NCI-H82 treated with DMSO at 0.1 percent for 48 hours (cell line): ENCODE measurements at regions not wholly inside any gene's neighbourhood (a gene's known extent, or its start where the extent isn't known, plus 50 kb on each side); places are given as distances from the start of the nearest gene placed in this dataset.

Experiments
- DNase-seq: peaks from one replicate; lab custom pipeline; 2025; ENCODE audit not compliant: unreplicated experiment; lab: John Stamatoyannopoulos, UW

DNA sequence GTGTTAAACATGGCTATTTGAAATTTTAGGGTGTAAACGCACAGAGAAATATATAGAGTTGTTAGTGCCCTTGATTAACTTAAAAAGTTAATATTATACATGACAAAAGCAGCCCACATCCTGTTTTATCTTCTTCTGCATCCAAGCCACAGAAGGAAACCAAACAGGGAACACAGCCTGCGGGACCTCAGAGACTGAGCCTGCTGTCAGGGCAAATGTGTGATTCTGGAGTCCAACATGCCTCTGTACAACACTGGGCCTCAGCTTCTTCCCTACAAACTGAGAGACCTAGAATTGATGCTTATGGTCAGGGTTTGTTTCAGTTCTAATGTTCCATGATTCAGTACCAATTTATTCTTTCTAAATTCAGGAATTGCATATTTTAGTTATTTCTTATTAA, 404.7 kb downstream of the FBXO15 start:
- no peak for DNase-seq

DNA sequence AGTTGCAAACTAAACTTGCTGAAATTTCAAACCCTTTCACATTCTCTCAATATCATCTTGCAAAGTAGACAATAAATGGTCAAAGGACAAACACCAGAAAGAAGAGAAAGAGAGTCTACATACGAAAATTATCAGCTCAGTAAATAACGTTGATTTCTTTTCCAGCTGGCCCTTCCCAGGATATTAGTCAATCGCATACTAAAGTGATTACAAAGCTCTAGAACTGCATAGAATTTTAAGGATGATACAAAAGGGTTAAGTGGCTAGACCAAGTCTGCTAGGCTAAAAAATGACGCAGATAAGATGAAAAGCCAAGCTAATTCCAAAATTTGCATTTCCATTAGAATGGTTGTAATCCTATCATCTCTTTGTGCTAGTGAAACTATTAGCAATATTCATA, 405.7 kb downstream of the FBXO15 start:
- DNase-seq, result no peak

DNA sequence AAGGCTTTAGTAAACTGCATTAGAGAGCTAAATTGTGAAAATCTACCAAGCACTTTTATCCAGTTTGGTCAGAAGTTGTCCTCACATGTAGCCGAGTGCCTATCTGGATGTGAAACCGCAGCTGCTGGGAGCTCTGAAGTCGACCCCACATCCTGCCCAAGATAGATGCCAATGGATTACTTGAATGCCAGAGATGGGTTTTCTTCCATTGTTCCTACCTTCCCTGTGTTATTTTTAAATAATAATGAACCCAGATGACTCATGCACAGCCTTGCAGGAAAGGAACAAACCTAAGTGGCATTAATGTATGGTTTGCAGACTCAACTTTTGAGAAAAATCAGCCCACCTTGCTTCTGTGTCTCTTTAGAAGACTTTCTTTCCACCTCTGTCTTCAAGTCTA, 408.5 kb downstream of the FBXO15 start:
- DNase-seq, result no peak

DNA sequence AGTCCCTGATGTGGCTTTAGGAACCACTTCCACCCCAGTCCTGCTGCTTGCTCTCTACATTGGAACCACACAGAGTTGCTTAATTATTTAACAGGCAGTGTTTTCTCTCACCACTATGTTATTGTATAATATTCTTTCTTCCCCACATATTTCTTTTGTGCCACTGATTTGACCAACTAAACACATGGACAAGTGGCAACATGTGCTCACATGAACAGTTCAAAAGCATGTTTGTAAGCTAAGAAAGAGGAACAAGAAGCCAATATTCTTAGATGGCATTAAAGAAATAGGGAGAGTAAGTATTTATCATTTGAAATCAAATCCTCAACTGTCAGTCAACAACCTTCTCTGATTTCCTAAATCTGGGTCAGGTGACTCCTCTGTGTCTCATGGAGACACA, 409.6 kb downstream of the FBXO15 start:
- no peak for DNase-seq

DNA sequence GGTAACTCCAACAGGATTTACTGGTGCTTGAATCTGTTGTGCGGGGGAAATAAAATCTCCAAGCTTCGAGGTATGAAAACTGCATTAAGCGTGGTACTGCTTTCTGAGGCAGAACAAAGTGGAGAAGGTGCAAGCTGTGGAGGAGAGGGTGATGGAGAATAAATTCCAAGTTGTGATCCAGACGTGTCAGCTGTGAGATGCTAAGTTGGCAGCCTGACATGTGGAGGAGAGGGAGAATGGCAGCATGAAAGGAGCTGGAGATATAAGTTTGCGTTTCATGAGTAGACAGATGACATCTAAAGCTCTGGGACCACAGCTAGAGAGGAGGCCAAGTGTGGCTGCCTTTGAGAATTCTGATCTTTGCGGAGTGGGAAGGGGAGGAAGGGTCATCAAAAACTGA, 411.8 kb downstream of the FBXO15 start:
- DNase-seq, result no peak

DNA sequence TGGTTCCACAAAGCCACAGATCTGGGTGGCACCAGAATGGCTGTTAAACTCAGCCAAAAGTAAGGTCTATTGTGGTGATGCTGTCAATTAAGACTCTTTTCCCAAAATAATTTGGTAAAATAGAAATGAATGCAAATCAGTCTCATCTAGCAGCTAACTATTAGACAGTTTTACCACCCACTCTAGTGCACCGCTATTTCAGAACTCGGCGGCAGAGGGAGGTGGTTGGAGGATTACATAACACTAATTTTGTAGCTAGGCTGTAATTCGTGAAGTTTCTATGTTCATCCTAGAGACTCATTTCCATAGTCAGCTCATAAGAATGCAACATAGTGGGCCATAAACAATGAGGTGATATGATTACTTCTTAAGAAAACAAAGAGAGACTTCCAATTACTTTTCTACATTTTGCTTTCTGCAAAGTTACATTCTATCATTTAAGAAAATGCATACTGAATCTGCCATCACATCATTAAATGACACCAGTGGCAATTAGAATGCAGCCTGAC, 413.8 kb downstream of the FBXO15 start:
- DNase-seq, result no peak

DNA sequence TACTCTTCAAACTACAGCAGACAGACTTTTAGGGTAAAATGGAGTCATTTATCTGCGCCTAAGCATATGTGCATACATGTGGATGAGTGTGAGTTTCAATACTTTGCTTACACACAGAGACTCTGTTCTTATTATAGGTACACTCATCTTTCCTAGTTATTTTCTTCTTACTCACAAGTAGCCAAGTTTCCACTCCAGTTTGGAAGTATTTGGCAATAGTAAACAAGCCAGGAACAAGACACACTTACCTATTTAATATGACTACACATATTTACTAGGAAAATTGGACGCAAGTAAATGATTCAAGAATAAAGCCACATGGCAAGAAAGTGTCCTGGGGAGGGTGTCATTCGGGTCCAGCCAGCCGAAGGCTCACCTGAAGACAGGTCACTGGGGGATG, 414.3 kb downstream of the FBXO15 start:
- DNase-seq, result no peak

DNA sequence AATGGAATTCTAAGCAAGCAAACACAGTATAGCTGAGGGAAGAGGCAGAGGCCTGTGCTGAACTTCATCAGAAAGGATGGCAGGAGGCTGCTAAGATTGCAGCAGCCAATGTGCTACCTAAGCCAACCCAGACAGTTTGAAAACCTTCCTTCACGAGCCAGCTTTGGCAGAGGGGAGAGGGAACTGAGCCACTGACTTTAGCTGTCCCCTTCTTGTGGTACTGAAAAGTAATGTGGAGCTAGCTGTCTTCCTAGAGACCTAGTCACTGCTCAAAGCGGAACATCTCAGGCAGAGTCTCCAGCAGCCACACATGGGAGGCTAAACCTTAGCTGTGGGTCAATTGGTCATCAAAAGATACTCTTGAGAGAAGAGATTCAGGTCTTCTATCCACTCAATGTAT, 419.0 kb downstream of the FBXO15 start:
- no peak for DNase-seq

DNA sequence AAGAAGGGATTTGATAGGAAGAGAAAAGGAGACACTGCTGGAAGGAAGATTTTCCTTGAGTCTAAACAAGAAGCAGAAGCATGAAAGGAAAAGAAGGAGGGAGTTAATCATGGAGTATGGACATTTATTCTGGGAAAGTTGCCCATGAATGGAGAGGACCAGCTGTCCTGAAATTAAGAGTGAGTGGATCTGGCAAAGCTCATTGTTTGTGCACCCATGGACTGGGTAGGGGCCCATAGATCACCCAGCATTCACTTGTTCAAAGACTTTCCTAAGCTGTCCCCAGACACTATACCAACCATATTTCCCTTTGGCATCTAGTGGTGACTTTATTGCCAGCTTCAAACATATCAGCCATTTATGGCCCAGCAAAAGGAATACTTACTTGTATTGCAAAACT, 422.7 kb downstream of the FBXO15 start:
- no peak for DNase-seq

DNA sequence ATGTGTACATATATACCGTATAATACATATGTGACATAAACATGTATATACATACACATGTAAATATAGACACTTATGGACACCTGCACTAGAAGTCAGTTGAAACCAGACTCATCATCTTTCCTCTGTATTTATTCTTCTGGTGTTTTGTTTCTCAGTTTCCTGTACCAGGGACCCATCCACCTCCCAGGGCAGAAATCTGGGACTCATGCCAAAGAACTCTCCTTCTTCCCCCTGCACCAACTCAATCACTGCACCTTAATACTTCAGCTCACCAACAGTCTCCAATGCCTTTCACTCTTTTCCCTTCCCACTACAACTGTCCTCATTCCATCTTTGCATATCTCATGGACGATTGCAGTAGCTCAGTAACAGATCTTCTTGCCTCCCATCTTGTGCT, 428.0 kb downstream of the FBXO15 start:
- DNase-seq, result no peak

DNA sequence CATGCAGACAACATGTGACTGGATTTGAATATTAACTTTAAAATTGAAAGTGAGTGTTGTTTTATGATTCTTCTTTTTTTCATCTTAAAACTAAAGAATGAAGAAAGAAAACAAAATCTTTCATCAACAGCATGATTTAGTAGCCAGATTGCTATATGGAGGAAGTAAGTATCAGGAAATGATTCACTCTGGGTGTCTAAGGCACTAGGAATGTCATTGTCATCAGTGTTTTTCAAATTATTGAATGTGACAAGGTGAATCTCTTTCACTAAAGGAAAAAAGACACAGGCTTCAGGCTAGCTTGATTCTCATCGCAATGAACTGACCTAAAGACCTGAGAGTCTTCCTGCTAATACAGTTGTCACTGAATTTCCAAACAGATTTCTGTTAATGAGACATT, 430.1 kb downstream of the FBXO15 start:
- DNase-seq, result no peak

DNA sequence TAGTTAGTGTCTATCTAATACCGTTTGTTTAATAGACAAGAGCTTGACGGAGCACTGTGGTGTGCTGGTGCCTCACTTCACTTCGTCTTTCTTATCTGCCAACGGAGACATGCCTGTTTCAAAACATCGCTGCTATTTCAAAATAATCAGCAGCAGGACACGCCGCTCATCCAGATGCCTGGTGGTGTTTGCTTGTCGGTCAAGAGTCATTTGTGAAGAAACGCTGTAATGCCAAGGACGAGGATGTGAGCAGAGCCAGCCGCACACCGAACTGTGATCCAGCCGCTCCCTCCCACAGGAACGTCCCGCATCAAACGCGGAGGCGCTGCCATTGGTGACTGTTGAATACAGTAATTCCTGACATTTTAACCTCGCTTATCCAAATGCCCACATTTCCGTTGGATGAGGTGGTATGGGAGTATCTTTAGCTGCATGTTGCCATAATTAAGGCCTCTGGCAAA, 432.4 kb downstream of the FBXO15 start:
- DNase-seq, result no peak

DNA sequence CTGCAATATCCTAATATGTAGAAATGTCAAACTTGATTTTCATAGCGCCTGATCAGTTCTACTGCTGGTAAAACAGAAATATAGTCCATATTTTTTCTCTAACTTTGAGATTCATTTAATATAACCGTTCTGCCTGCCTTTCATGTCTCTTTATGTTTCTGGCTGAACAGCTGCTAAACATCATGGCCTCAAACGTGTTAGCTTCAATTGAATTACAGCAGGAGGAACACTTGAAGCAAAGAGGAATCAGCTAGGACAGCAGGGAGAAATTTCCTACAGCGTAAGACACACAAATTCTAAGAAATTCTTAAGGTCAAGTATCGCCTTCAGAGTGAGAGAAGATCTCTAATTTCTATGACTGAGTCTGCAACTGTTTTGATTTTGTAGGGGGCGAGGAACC, 433.2 kb downstream of the FBXO15 start:
- DNase-seq, result no peak

DNA sequence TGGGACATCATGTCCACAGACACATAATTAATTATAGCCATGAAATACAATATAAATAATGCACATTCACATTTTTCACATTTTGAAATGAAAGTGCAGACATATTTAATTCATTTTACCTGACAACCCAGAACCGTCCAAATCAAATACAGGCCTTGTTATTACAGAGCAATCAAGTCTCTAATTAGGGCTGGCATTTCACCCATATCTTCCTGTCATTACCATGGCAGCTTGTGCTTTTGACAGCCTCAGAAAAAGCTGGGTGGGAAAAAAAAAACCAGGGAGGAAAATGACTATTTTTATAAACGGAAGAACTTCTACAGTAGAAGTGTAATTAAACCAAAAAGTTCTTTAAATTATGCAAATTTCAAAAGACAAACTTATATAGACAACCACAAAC, 436.4 kb downstream of the FBXO15 start:
- DNase-seq, result no peak

DNA sequence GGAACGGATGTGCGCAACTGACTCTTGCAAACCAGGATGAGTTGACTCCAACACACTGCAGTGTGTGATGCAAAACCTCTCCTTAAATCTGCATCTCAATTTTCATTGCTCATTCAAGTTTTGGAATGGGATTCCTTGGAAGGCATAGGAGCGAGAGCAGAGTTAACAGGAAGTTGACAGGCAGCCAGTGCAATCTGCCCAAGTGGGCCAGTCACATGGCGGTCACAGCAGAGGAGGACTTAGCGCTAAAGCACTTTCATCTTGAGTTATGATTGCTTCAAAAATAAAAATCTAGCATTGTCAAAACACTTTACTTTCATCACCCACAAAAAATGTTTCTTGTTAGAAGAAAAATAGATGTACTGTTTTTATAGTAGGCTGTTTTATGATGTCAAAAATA, 439.0 kb downstream of the FBXO15 start:
- DNase-seq, result no peak

DNA sequence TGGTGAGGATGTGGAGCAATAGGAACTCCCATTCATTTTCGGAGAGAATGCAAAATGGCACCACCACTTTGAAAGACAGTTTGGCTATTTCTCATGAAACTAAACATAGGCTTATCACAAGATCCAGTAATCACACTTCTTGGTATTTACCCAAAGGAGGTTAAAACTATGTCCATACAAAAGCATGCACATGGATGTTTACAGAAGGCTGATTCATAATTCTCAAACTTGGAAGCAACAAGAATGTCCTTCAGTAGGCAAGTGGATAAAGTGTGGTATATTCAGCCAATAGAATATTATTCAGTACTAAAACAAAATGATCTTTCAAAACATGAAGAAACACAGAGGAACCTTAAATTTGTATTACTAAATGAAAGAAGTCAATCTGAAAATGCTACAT, 440.6 kb downstream of the FBXO15 start:
- no peak for DNase-seq

DNA sequence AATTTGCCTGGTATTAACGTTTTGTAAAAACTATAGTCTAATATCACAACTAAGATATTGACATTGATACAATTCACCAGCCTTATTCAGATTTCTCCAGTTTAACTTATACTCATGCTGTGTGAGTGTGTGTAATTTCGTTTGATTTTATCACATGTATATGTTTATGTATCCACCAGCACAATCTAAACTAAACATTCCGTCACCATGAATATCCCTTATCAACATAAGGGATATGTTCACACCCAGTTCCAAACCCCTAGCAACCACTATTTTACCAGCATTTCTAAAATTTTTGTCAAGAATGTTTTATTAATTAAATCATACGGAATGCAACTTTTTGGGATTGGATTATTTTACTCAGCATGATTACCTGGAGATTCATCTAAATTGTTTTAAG, 450.3 kb downstream of the FBXO15 start:
- DNase-seq, result no peak

DNA sequence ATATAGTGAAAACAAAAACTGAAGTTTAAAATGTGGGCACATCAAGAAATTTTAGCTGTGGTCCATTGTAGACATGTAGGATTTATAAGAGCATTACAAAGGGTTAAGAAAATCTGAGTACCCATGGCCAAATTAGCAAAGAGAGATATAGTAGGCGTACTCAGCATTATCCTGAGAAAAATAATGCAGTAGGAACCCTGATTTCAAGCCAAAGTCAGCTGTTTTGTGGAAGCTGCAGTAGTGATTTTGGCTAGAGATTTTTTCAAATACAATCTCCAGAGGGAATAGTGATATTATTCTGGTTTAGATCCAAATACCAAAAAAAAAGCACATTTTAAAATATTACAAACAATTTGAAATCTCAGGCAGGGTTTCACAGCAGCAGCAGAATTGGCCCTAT, 450.9 kb downstream of the FBXO15 start:
- DNase-seq, result no peak

DNA sequence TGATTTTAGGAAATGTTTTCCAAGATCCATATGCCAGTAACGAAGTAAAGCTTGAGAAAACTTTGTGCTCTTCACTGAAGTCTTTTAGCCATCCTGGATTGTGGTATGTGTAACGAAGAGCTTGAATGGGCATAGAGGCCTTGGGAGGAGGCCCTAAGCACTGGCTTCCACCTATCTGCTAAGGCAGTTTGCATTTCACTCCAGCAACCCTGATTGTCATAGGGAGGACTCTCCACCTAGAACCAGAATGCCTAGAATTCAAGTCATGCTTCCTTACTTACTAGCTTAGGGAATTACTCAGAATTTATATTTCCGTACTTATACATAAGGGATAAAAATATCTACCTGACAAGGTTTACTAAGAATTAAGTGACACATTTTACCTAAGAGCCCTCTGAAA, 451.5 kb downstream of the FBXO15 start:
- no peak for DNase-seq

DNA sequence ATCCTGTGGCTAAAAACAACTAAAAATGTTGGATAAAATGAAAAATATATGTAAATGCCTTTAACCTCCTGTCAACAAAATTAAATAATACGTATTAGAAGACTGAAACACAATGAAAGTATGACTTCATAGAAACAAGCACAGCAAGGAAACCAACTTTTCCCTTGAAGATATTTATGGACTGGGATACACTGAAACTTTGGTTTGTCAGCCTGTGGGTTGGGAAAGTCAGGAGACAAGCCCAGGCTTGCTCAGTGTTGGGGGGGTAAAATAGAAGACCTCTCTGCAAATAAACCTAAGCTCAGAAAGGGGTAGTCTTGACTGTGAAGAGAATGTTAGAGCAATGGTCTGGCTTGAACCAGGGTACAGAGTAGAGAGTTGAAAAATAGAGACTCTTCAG, 454.5 kb downstream of the FBXO15 start:
- DNase-seq, result no peak

DNA sequence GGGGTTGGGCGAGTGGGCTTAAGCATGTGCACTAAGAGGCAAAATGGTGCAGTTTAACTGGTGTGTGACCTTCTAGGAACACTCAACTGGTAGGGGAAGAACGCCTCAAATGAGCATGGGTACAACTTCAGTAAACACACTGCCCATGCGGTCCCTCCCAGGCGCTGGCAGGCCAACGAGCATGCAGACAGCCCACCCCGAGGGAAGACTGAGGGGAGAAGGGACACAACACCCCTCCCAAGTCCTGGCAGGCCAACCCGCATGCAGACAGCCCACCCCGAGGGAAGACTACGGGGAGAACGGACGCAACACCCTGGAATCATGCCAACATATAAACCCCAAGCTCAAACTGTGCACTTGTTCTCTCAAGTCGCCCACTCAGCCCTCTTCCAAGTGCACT, 456.0 kb downstream of the FBXO15 start:
- DNase-seq, result no peak

DNA sequence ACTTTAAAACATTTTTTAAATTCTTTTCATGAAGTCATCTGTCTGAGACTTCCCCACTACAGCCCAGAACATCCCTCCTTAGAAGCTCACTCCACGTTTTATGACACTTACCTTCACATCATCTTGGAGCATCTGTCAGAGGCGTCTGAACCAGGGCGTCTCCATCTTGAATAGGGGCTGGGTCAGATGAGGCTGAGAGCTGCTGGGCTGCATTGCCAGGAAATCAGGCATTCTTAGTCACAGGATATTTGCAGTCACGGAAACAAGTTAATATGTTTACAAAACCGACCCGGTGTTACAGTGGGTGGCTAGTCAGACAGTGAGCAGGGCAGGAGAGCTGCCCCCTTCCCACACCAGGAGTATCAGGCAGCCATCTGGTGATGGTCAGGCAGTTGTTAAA, 456.5 kb downstream of the FBXO15 start:
- no peak for DNase-seq

DNA sequence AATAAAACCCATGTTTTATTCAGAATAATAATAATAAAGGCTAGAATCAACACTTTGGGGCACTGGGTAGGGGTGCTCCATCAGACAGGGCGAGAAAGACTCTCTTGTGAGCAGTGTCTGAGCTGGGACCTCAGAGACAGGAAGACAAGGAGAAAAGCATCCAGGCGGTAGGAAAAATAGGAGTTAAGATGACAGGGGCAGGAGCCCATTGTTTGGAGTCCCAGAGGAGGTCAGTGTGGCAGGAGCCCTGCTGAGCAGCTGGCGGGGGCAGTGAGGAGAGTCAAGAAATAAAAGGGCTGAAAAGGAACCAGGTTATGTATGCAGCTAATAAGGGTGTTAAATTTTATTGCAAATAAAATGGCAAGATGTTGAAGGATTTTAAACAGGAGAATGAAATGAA, 457.4 kb downstream of the FBXO15 start:
- DNase-seq, result no peak
